Activated naive CD8-positive, alpha-beta T cell treated with anti-CD3 and anti-CD28 coated beads, Interleukin-2, amount 50 U/mL, for 16 hours (primary cell): ENCODE measurements at regions not wholly inside any gene's neighbourhood (a gene's known extent, or its start where the extent isn't known, plus 50 kb on each side); places are given as distances from the start of the nearest gene placed in this dataset.

Experiments
- DNase-seq: peaks from one replicate; pipeline ENCODE4 v3.0.0-alpha.2; 2020; ENCODE audit warnings: low read depth, low spot score

- no peak for DNase-seq
Observed at GRCh38 chr18:42137693-42138375, 182.8 kb downstream of the PIK3C3 start.

GRCh38 chr18:42141439-42141838 lies 186.4 kb downstream of the PIK3C3 start:
- no peak for DNase-seq

- DNase-seq, result no peak
Observed at GRCh38 chr18:42155024-42155423, 200.0 kb downstream of the PIK3C3 start.

GRCh38 chr18:42156281-42156680 lies 201.2 kb downstream of the PIK3C3 start:
- no peak for DNase-seq

GRCh38 chr18:42157420-42157819 lies 202.4 kb downstream of the PIK3C3 start:
- no peak for DNase-seq

GRCh38 chr18:42157878-42158277 lies 202.8 kb downstream of the PIK3C3 start:
- DNase-seq, result no peak

- DNase-seq, result no peak
Observed at GRCh38 chr18:42159146-42159545, 204.1 kb downstream of the PIK3C3 start.

- no peak for DNase-seq
Observed at GRCh38 chr18:42163321-42163720, 208.3 kb downstream of the PIK3C3 start.

- no peak for DNase-seq
Observed at GRCh38 chr18:42164556-42164955, 209.5 kb downstream of the PIK3C3 start.

- no peak for DNase-seq
Observed at GRCh38 chr18:42165922-42166513, 211.0 kb downstream of the PIK3C3 start.

- DNase-seq, result no peak
Observed at GRCh38 chr18:42168487-42168886, 213.5 kb downstream of the PIK3C3 start.

- no peak for DNase-seq
Observed at GRCh38 chr18:42168907-42169306, 213.9 kb downstream of the PIK3C3 start.

GRCh38 chr18:42174909-42175308 lies 219.9 kb downstream of the PIK3C3 start:
- no peak for DNase-seq

GRCh38 chr18:42176599-42176998 lies 221.6 kb downstream of the PIK3C3 start:
- no peak for DNase-seq

- no peak for DNase-seq
Observed at GRCh38 chr18:42177390-42177789, 222.4 kb downstream of the PIK3C3 start.

GRCh38 chr18:42178376-42179080 lies 223.5 kb downstream of the PIK3C3 start:
- no peak for DNase-seq

GRCh38 chr18:42179542-42180121 lies 224.6 kb downstream of the PIK3C3 start:
- no peak for DNase-seq

GRCh38 chr18:42181474-42181873 lies 226.4 kb downstream of the PIK3C3 start:
- DNase-seq, result no peak

- DNase-seq, result no peak
Observed at GRCh38 chr18:42182728-42183700, 228.0 kb downstream of the PIK3C3 start.

GRCh38 chr18:42183746-42184145 lies 228.7 kb downstream of the PIK3C3 start:
- no peak for DNase-seq

- no peak for DNase-seq
Observed at GRCh38 chr18:42184685-42185477, 229.8 kb downstream of the PIK3C3 start.
